SJSA1 (cell line): ENCODE measurements at regions not wholly inside any gene's neighbourhood (a gene's known extent, or its start where the extent isn't known, plus 50 kb on each side); places are given as distances from the start of the nearest gene placed in this dataset.
"Not testable (repeated sequence)": the region's sequence is repeated elsewhere in the genome, so short reads cannot be mapped to it uniquely, and the experiment has no call there.

Source experiments
- DNase-seq, 2 experiments: peaks; one replicate each; pipeline ENCODE4 v3.0.0-alpha.2; 2015 to 2020; ENCODE audit warnings: low spot score in 2 of 2, low read depth in 1 of 2
- H3K27ac ChIP-seq: fragments of 250-450 bp; sonication (Bioruptor Pico); 2 replicates; pipeline ENCODE4 v1.5.1; 2020; ENCODE audit warnings: mild to moderate bottlenecking, moderate library complexity
- H3K27me3 ChIP-seq: fragments of 250-450 bp; sonication (Bioruptor Pico); replicated peaks from 2 replicates; pipeline ENCODE4 v1.5.1; 2020; ENCODE audit warnings: mild to moderate bottlenecking, moderate library complexity
- H3K36me3 ChIP-seq: fragments of 250-450 bp; sonication (Bioruptor Pico); 2 replicates; pipeline ENCODE4 v1.5.1; 2020; ENCODE audit warnings: mild to moderate bottlenecking
- H3K4me1 ChIP-seq: fragments of 250-450 bp; sonication (Bioruptor Pico); replicated peaks from 2 replicates; pipeline ENCODE4 v1.6.1; 2021; ENCODE audit warnings: mild to moderate bottlenecking
- H3K4me3 ChIP-seq: fragments of 250-450 bp; sonication (Bioruptor Pico); 2 replicates; pipeline ENCODE4 v1.5.1; 2020; ENCODE audit warnings: mild to moderate bottlenecking
- H3K9me3 ChIP-seq: fragments of 250-450 bp; sonication (Bioruptor Pico); replicated peaks from 2 replicates; pipeline ENCODE4 v1.5.1; 2020; ENCODE audit warnings: mild to moderate bottlenecking

- no peaks in the 10 kb centered on the region for H3K9me3 ChIP-seq
These were observed 83.4 kb upstream of the ESRRB start for GRCh38 chr14:76292561-76292960.

GRCh38 chr14:76293221-76293620 is 82.7 kb upstream of the ESRRB start:
- no peak overlapping the region for H3K27ac ChIP-seq
- 0 out of 2 replicates have a peak, but pooled peaks cover 4% of the 10 kb centered on the region for H3K27me3 ChIP-seq
- H3K4me1 ChIP-seq = no peaks in the 10 kb centered on the region
- no peak overlapping the region for H3K4me3 ChIP-seq
- DNase-seq = no peak
- no peaks in the 10 kb centered on the region for H3K36me3 ChIP-seq
- H3K9me3 ChIP-seq = no peaks in the 10 kb centered on the region

More at GRCh38 chr14:76292561-76292960, 83.4 kb upstream of the ESRRB start:
- H3K4me1 ChIP-seq = no peaks in the 10 kb centered on the region
- 0 out of 2 replicates have a peak, but pooled peaks cover 4% of the 10 kb centered on the region for H3K27me3 ChIP-seq
- no peak overlapping the region for H3K4me3 ChIP-seq
- no peaks in the 10 kb centered on the region for H3K36me3 ChIP-seq
- no peak overlapping the region for H3K27ac ChIP-seq
- DNase-seq = no peak

- Histone ChIP-seq H3K36me3 (no peaks in the 10 kb centered on the region), H3K9me3 (no peaks in the 10 kb centered on the region), H3K27me3 (0 out of 2 replicates have a peak, but pooled peaks cover 4% of the 10 kb centered on the region), H3K4me1 (no peaks in the 10 kb centered on the region), H3K27ac (no peak overlapping the region), H3K4me3 (no peak overlapping the region)
- no peak for DNase-seq
These were observed 82.0 kb upstream of the ESRRB start for GRCh38 chr14:76293923-76294322.

- H3K4me3 ChIP-seq = no peak overlapping the region
- DNase-seq = no peak
- H3K9me3 ChIP-seq = no peaks in the 10 kb centered on the region
- H3K27ac ChIP-seq = no peak overlapping the region
- 0 out of 2 replicates have a peak, but pooled peaks cover 4% of the 10 kb centered on the region for H3K27me3 ChIP-seq
- H3K36me3 ChIP-seq = no peaks in the 10 kb centered on the region
- no peaks in the 10 kb centered on the region for H3K4me1 ChIP-seq
These were observed 81.1 kb upstream of the ESRRB start for GRCh38 chr14:76294876-76295275.

- no peaks in the 10 kb centered on the region for H3K4me1 ChIP-seq
- H3K27me3 ChIP-seq = peaks cover 4% of the 10 kb centered on the region; the same call in 1 of the 2 replicates
- no peak overlapping the region for H3K27ac ChIP-seq
- no peaks in the 10 kb centered on the region for H3K36me3 ChIP-seq
- H3K9me3 ChIP-seq = no peaks in the 10 kb centered on the region
- no peak overlapping the region for H3K4me3 ChIP-seq
- DNase-seq = no peak
These were observed 77.0 kb upstream of the ESRRB start for GRCh38 chr14:76298896-76299295.

GRCh38 chr14:76303188-76303587 is 72.7 kb upstream of the ESRRB start:
- not testable (repeated sequence) for DNase-seq, H3K27me3 ChIP-seq, H3K9me3 ChIP-seq, H3K27ac ChIP-seq, H3K4me3 ChIP-seq, H3K4me1 ChIP-seq, H3K36me3 ChIP-seq

GRCh38 chr14:76304536-76305267 is 71.2 kb upstream of the ESRRB start:
- no peaks in the 10 kb centered on the region for H3K36me3 ChIP-seq
- H3K27ac ChIP-seq = no peak overlapping the region
- H3K4me3 ChIP-seq = no peak overlapping the region
- no peaks in the 10 kb centered on the region; the same call in 1 of the 2 replicates for H3K27me3 ChIP-seq
- no peak for DNase-seq
- H3K4me1 ChIP-seq = no peaks in the 10 kb centered on the region
- no peaks in the 10 kb centered on the region for H3K9me3 ChIP-seq

- Histone ChIP-seq H3K27me3 (no peaks in the 10 kb centered on the region; the same call in 1 of the 2 replicates), H3K9me3 (no peaks in the 10 kb centered on the region), H3K4me1 (no peaks in the 10 kb centered on the region), H3K27ac (no peak overlapping the region), H3K4me3 (no peak overlapping the region), H3K36me3 (no peaks in the 10 kb centered on the region)
- no peak for DNase-seq
These were observed 70.6 kb upstream of the ESRRB start for GRCh38 chr14:76305268-76305826.

- H3K4me3 ChIP-seq = no peak overlapping the region
- DNase-seq = no peak
These were observed 69.8 kb upstream of the ESRRB start for GRCh38 chr14:76306131-76306530.

GRCh38 chr14:76307786-76308780 is 67.9 kb upstream of the ESRRB start:
- no peak for DNase-seq
- Histone ChIP-seq H3K27me3 (no peaks in the 10 kb centered on the region), H3K4me1 (no peaks in the 10 kb centered on the region)

More at GRCh38 chr14:76306131-76306530, 69.8 kb upstream of the ESRRB start:
- Histone ChIP-seq H3K9me3 (no peaks in the 10 kb centered on the region), H3K27me3 (no peaks in the 10 kb centered on the region; the same call in 1 of the 2 replicates), H3K36me3 (no peaks in the 10 kb centered on the region), H3K27ac (no peak overlapping the region), H3K4me1 (no peaks in the 10 kb centered on the region)

GRCh38 chr14:76309572-76310162 is 66.3 kb upstream of the ESRRB start:
- Histone ChIP-seq H3K4me3 (no peak overlapping the region), H3K4me1 (no peaks in the 10 kb centered on the region), H3K27ac (no peak overlapping the region), H3K36me3 (no peaks in the 10 kb centered on the region), H3K27me3 (no peaks in the 10 kb centered on the region), H3K9me3 (no peaks in the 10 kb centered on the region)
- peak in 1 of 2 experiments; percentile 21 for DNase-seq

More at GRCh38 chr14:76307786-76308780, 67.9 kb upstream of the ESRRB start:
- H3K9me3 ChIP-seq = no peaks in the 10 kb centered on the region
- no peak overlapping the region for H3K4me3 ChIP-seq
- no peak overlapping the region for H3K27ac ChIP-seq
- no peaks in the 10 kb centered on the region for H3K36me3 ChIP-seq

- no peaks in the 10 kb centered on the region for H3K36me3 ChIP-seq
- no peak for DNase-seq
- no peak overlapping the region for H3K27ac ChIP-seq
- H3K9me3 ChIP-seq = no peaks in the 10 kb centered on the region
- H3K4me1 ChIP-seq = no peaks in the 10 kb centered on the region
- H3K4me3 ChIP-seq = no peak overlapping the region
- H3K27me3 ChIP-seq = no peaks in the 10 kb centered on the region
These were observed 64.7 kb upstream of the ESRRB start for GRCh38 chr14:76311079-76311758.

GRCh38 chr14:76312821-76313220 is 63.1 kb upstream of the ESRRB start:
- DNase-seq = no peak
- Histone ChIP-seq H3K9me3 (no peaks in the 10 kb centered on the region), H3K36me3 (no peaks in the 10 kb centered on the region), H3K4me3 (no peak overlapping the region), H3K27me3 (0 out of 2 replicates have a peak, but pooled peaks cover 3% of the 10 kb centered on the region), H3K27ac (no peak overlapping the region), H3K4me1 (no peaks in the 10 kb centered on the region)
